Glomerular visceral epithelial cell (primary cell): ENCODE measurements at regions not wholly inside any gene's neighbourhood (a gene's known extent, or its start where the extent isn't known, plus 50 kb on each side); places are given as distances from the start of the nearest gene placed in this dataset.
"Not testable (repeated sequence)": the region's sequence is repeated elsewhere in the genome, so short reads cannot be mapped to it uniquely, and the experiment has no call there.

Source experiments
- DNase-seq: peaks from one replicate; pipeline ENCODE4 v3.0.0-alpha.2; 2016; ENCODE audit errors: extremely low spot score

DNA sequence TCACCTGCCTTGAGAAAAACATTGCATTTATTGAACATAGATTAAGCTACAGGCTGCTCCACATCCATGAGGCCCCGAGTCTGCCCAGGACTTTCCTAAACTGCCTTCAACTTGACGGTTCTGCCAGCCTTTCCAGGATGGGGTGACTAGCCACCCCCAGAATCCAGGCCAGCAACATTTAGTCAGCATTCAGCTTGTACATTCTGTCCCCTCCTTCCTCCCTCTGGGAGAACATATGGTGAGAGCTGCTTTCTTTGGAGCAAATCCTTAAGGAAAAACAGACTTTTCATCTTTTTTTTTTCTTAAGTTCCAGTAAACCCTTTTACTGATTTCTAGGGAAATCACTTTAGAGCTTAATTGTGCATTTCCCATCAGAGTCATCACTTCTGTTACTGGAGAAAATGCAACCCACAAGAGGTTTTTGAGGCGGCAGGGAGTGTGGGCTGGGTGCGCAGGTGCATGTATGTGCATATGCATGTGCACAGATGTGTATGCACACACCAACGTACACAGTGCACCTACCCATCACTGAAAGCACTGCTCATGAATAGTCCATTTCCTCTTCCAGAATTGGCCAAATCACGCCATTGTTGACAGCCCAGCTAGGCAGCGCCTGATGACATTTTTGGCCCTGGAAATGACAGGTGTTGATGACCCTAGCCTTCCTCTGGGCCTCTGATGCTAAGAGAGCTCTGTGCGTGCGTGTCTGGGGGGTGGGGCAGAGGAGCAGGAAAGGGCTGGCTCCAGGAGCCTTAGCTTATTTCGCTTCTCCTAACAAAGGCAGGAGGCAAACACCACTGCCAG lies 145.6 kb downstream of the HSD17B3 start:
- DNase-seq, result no peak

DNA sequence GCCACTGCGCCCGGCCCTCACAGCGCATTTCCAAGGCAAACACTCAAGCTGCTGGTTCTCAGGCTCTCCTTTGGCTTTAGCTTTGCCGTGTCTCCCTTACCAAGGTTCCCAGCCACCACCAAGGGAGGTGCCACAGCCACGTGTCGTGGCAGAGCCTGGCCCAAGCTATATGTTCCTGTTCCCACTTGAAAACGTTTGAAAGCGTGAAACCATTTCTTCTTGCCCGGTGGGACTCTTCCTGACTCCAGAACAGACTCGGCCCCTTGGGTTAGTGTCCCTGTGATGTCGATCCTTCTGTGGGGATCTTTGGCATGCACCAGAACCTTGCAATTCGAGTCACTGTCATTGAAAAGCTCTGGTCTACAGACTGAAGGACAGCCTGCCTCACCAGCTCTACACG lies 147.9 kb downstream of the HSD17B3 start:
- no peak for DNase-seq

DNA sequence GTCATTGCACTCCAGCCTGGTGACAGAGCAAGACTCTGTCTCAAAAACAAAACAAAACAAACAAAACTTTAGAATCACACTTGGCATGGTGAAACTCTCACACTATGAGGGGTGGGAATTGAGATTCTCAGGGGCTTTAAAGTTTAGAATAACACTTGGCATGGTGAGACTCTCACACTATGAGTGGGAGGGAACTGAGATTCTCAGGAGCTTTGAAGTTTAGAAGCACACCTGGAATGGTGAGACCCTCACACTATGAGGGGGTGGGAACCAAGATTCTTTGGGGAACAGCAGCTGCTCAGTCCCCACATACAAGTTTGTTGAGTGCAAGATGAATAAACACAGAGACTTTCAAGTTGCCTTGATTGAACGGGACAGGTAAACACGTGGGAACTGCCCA lies 149.4 kb downstream of the HSD17B3 start:
- DNase-seq, result no peak

DNA sequence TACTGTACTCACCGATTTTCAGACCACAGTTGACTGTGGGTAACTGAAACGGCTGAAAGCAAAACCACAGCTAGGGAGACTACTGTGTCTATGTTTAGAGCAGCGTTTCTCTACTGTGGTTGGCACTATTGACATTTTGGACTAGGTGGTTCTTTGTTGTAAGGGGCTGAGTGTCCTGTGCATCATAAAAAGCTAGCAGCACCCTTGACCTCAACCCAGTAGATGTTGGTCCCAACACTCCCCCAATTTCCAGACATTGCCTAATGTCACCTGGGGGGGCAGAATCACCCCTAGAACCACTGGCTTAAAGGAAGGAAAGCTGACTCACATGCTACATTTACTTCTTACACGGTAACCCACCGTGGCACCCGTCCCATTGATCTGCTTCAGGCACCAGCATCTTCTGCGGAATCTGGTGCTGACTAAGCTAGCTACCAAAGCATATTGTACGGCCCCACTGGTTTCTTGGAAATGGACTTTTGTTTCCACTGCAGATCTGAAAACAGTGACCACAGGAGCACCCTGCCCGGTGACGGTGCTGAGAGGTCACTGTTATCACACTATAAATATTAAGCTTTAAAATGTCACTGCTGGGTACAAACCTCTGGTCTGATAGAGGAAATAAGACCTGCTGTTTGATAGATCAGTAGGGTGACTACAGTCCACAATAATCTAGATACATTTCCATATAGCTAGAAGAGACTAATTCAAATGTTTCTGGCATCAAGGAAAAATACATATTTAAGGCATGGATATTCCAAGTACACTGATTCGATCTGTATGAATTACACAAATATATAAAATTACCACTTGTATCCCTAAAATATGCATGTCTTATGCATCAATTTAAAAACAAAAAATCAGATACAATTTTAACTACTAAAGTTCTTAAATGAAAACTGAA lies 151.4 kb downstream of the HSD17B3 start:
- DNase-seq, result no peak

DNA sequence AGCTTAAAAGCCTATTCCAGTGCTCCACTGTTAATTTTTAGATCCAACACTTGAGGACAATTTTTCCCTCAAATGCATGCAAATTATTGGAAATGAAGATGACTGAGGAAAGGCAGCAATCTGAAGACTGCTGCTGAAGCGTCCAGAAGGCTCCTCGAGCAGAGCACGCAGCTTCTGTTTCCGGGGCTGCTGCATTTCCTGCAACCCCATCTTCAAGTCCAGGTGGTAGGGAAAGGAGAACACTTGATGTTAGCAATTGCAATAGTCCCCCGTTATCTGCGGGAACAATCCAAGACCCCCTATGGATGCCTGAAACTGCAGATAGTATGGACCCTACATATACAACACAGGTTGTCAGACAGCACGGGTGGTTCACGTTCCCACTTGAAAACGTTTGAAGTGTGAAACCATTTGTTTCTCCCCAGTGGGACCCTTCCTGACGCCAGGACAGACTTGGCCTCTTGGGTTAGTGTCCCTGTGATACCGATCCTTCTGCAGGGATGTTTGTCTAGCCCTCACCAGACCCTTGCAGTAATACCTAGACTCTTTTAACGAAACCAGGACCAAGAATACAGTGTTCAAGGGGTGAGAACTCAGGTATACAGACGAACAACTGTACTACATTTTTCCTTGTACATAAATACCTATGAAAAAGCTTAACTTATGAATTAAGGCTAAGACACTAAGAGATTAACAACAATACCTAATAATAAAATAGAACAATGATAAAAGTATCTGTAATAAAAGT lies 152.3 kb downstream of the HSD17B3 start:
- no peak for DNase-seq

DNA sequence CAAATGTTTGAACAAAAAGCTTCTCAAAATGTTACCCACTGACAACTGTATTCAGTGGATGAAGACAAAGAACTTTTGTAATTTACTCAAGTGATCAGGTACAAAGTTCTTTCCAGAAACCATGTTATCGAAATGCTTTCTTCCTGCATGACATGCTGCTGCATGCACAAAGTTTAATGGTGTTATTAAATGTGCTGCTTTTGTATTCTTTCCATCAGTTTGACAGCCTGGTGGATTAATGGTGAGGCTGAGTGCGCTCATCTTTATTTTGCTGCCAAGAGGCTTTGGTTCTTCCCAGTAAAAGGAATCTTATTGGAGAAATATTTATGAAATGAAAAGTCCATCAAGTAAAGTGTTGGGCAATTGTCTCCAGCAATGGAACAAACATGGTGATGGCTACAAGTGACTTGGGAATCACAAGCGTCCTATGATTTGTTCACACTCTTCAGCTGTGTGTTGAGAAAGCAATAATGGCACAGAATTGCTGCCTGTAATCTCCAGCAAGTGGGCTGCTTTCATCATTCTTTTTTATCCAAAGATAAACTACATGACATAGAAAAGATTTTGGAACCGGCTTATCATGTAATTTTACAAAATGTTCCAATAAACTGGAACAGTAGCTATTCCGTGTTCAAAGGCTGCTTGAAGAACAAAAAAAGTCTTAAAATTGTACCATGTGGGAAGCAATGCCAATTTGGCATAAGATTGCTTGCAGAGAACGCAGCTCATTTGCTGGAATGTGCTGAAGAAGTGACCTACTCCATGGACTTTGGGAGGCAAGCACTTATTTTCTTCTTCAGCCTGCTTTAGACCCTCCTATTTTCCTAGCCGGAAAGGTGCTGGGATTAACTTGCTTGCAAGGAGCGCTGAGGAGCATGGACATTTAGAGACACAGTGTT lies 153.1 kb downstream of the HSD17B3 start:
- no peak for DNase-seq

DNA sequence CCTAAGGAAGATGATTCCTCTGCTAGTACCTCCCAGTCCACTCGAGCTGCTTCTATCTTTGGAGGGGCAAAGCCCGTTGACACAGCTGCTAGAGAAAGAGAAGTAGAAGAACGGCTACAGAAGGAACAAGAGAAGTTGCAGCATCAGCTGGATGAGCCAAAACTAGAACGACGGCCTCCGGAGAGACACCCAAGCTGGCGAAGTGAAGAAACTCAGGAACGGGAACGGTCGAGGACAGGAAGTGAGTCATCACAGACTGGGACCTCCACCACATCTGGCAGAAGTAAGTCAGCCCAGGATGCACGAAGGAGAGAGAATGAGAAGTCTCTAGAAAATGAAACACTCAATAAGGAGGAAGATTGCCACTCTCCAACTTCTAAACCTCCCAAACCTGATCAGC lies 154.9 kb downstream of the HSD17B3 start:
- not testable (repeated sequence) for DNase-seq

DNA sequence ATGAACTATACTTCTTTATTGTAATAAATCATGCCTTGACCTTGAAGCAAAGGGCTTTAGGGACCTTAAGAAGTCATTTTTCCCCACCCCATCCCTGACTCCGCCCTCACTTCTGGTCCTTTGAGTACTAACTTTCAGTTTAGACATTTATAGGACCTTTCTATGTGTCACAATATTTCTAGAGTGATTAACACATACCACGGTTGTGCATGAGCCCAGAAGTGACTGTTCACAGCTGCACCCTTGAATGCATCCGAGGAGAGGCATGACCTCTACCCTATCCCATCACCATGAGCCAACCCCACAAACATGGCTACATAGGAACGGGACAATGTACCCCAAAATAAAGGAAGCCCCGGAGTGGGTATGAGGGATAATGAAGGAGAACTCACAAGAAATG lies 160.3 kb downstream of the HSD17B3 start:
- DNase-seq, result no peak

DNA sequence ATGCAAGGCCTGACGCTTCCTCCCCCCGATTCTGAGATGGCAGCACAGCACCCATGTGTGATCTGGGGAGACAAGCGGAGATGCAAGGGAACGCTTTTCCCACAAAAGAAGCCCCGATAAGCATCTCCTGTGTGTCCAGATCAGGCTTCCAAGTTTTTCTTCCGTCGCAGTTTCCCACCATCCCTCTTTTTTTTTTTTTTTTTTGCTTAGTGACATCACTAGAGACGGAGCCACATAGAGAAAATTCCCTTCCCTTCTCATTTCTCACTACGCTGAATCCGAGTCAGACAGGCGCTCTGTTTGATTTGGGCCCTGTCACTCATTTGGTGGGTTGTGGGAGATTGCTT lies 160.9 kb downstream of the HSD17B3 start:
- no peak for DNase-seq

DNA sequence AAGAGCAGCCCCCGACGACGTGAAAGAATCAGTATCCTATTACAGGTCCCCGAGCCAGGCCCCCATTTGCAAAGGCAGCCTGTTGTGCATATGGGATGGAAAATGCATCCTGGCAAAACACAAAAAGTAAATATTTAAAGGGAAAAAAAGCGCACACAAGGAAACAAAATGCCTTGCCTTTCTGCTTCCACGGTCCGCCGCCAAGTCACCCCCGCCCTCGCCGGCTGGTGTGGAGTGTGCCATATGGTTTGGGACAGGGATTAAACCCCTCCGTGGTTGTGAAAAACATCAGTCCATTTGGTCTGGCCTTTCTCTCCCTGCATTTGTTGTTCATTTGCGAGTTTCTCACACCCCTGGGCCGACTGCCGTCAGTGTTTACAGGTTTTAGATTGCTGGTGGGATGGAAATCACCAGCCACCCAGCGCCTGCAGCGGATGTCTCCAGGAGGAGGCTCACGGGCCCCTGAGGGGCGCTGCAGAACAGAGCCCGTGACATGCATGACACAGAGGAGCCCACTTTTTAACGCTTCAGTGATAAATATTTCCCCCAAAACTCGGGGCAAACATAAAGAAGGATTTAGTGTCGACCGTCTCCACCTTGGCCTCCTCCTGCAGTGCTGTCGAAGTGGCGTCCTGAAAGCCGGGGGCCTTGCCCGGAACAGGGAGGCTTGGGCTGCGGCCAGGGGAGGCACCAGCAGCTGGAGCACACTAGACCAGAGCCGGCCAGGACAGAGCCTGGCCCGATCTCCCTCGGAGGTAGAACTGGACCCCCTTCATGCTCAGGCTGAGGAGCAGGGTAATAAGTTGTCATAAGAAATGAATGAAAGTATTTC lies 161.5 kb downstream of the HSD17B3 start:
- no peak for DNase-seq

DNA sequence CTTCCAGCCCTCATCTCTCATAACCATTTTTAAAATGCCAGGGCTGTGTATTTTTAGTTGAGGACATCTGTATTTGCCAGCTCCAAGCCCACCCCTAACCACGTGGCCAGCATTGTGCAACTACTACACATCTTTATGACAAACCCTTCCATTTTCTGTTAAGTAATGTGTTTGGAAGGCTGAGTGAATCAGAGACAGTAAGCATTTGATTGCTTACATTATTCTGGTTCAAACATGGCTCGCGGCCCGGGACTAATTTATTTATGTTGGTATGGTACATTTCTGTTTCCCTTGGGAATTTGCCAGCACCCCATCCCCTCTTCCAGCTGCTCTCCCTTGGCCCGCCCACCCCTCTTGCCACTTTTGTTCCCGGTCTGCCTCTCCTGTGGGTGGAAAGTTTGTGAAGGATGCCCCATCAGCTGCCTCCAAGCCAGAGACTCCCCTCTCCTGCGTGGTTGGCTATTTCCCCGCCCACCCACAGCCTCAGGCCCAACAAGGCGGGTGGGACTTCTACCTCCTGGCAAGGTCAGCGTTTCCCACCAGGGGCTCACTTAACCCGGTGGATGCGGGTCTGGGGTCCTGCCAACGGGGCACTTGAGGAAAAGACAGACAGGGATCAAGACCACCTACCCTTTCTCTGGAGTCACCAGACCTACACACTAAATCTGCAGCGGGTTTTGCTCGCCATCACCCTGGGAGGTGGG lies 162.2 kb downstream of the HSD17B3 start:
- no peak for DNase-seq

DNA sequence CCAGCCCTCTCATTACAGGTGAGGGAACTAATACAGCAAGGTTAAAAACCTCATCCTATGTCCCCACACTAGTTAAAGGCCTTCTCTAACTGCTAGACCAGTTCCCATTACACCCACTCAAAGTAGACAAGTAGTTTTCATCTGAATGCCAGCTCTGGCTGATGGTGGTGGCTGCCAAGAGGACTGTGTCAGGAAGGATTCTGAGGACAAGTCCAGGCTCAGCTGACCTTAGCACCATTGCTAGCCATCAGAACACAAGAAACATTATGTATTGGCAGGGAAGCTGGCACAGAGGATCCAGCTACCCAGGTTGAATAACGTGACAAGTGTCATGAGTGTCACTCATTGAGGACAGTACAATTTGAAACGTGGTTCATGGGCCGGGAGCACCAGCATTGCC lies 163.4 kb downstream of the HSD17B3 start:
- DNase-seq, result no peak

DNA sequence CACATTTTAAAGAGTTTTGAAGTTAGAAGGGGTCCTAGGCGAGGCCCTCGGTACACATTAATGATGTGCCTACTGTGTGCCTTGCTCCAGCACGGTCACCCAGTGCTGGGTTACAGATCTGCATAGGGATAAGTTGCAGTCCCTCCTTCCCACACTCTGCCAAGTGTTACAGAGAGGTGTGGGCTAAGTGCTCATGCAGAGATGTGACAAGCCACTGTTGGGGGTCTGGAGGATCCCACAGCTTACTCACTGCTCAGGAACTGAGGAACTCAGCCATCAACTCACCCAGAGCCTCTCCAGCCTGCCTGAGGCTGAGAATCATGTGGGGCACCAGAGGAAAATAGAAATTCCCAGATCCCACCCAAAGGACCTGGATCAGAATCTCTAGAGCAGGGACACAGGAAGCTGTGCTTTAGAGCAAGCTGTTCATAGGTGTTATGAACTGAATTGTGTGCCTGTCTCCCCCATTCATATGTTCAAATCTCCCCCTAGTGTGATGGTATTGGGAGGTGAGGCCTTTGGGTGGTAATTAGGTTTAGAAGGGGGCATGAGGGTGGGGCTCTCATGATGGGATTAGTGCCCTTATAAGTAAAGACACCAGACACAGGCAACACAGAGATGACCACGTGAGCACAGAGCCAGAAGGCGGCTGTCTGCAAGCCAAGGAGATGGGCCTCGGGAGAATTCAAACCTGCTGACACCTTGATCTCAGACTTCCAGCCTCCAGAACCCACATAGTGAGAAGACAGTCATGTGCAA lies 164.1 kb downstream of the HSD17B3 start:
- DNase-seq, result no peak

DNA sequence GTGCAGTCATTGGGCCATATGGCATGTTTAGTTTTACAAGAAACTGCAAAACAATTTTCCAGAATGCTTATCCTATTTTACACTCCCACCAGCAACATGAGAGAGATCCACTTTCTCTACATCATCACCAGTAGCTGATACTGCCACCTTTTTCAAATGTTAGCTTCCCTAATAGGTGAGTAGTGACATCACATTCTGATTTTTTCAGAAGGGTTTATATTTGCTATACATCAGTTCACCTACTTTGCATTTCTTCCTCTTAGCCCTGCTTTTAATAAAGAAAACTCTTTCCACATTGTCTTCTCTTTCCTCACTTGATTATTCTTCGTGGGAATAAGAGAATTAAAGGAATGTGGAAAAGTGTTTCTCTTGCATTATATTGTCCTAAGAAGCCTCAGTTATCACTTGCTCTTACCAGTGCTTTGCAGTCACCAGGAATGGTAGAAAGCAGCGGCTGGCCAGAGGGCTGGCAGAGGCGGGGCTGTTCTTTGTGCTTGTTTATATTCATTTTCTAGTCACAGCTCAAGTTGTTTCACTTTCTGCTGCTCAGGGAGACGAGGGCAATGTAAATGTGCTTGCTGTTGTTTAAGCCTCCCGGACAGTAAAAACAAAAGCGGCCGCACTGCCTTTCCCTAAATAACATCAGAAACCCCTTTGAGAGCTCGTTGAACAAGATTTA lies 164.8 kb downstream of the HSD17B3 start:
- DNase-seq, result no peak

DNA sequence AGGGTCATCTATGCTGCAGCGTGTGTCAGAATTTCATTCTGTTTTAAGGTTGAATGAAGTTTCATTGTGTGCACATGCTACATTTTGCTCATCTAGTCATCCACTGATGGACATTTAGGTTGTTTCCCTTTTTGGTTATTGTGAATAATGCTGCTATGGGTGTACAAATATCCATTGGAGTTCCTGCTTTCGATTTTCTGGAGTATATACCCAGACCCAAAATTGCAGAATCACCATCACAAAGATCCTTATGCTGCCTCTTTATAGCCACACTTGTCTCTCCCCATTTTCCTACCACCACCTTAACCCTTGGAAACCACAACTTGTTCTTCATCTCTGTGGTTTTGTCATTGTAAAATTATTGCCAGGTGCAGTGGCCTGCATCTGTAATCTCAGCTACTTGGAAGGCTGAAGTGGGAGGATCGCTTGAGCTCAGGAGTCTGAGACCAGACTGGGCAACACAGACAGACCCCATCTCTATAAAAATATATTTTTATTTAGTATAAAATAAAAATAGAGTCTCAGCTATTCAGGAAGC lies 166.2 kb downstream of the HSD17B3 start:
- no peak for DNase-seq

DNA sequence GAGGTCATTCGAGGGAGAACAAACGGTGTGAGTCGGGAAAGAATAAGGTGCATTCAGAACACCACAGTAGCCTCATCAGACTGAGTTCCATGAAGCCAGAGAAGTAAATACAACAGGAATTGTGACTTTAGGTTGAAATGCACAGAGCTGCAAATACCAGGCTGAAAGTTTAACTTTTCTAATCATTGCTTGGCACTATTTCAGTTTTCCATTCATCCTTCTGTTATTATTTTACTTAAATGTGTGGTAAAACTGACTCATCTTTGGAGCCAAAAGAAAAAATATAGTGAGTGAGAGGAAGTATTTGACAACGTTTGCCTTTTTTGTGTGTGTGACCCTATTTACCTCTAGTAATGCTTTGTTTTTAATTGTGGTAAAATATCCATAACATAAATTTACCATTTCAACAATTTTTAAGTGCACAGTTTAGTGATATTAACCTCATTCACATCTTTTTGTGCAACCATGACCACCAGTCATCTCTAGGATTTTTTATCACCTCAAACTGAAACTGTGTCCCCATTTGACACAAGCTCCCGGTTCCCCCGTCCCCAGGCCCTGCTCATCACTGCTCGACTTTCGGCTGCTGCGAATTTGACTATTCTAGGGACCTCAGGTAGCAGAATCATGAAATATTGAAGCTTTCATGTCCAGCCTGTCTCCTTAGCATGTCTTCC lies 166.8 kb downstream of the HSD17B3 start:
- no peak for DNase-seq

DNA sequence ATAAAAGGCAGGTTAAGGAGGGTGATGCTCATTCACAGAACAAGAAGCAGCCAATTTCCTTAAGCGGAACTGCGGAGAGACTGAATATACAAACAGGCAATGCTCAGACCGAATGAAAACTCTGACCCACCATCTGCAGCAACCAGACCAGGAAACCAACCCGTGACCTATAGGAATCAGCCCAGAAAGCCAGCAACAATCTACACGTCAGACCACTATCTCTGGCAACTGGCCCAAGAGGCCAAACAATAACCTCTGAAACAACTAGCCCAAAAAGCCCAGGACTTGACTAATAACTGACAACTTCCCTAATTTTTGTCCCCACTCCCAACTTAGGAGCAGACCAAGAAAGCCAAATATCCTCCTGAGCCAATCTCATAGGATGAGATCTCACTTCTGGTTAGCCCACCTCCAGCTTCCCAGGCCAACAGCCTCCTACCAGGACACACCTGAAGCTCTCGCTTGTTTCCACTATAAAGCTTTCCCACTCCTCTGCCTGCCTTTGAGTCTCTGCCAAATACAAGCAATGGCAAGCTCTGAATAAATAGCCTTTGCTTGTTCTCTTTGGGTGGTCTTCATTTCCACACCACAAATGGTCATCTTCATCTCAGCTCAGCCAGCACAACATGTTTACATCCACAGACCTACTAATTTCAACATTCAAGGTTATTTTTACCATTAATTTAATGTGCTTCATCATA lies 168.5 kb downstream of the HSD17B3 start:
- DNase-seq, result no peak
